SK-N-SH treated with all-trans-retinoic acid at 6 μM for 48 hours (cell line): ENCODE measurements at regions not wholly inside any gene's neighbourhood (a gene's known extent, or its start where the extent isn't known, plus 50 kb on each side); places are given as distances from the start of the nearest gene placed in this dataset.

ENCODE experiments used
- BACH2 ChIP-seq: fragments of 250-450 bp; sonication (Bioruptor Pico); IDR thresholded peaks from 2 replicates; pipeline ENCODE4 v1.9.0; 2021; ENCODE audit warnings: mild to moderate bottlenecking, borderline replicate concordance
- CREB5 ChIP-seq: fragments of 250-450 bp; sonication (Bioruptor Pico); IDR thresholded peaks from 2 replicates; pipeline ENCODE4 v1.5.1; 2020; ENCODE audit warnings: low read depth, mild to moderate bottlenecking, moderate library complexity
- ESRRG ChIP-seq: fragments of 250-450 bp; sonication (Bioruptor Pico); IDR thresholded peaks from 2 replicates; pipeline ENCODE4 v1.6.1; 2021; ENCODE audit warnings: mild to moderate bottlenecking
- GLIS3 ChIP-seq: fragments of 250-450 bp; sonication (Bioruptor Pico); IDR thresholded peaks from 2 replicates; pipeline ENCODE4 v1.5.0; 2020; ENCODE audit warnings: mild to moderate bottlenecking, moderate library complexity
- ISL1 ChIP-seq: fragments of 250-450 bp; sonication (Bioruptor Pico); IDR thresholded peaks from 2 replicates; pipeline ENCODE4 v2.1.2; 2022; ENCODE audit warnings: mild to moderate bottlenecking, moderate library complexity
- PATZ1 ChIP-seq: fragments of 250-450 bp; sonication (Bioruptor Pico); IDR thresholded peaks from 2 replicates; pipeline ENCODE4 v1.8.0; 2020; ENCODE audit warnings: mild to moderate bottlenecking, moderate library complexity, borderline replicate concordance
- PPARA ChIP-seq: fragments of 250-450 bp; sonication (Bioruptor Pico); IDR thresholded peaks from 2 replicates; pipeline ENCODE4 v1.5.0; 2020; ENCODE audit warnings: mild to moderate bottlenecking, borderline replicate concordance
- TOX ChIP-seq: fragments of 250-450 bp; sonication (Bioruptor Pico); IDR thresholded peaks from 2 replicates; pipeline ENCODE4 v1.8.0; 2021; ENCODE audit warnings: mild to moderate bottlenecking, moderate library complexity, borderline replicate concordance
- TSHZ2 ChIP-seq: fragments of 250-450 bp; sonication (Bioruptor Pico); IDR thresholded peaks from 2 replicates; pipeline ENCODE4 v1.5.0; 2020; ENCODE audit warnings: mild to moderate bottlenecking, moderate library complexity
- ZC3H10 ChIP-seq: fragments of 250-450 bp; sonication (Bioruptor Pico); IDR thresholded peaks from 2 replicates; pipeline ENCODE4 v1.5.1; 2021; ENCODE audit warnings: mild to moderate bottlenecking, moderate library complexity
- ZFP3 ChIP-seq: fragments of 250-450 bp; sonication (Bioruptor Pico); IDR thresholded peaks from 2 replicates; pipeline ENCODE4 v1.5.0; 2020; ENCODE audit warnings: mild to moderate bottlenecking, moderate library complexity
- ZFP30 ChIP-seq: fragments of 450-650 bp; formaldehyde crosslinking; IDR thresholded peaks from 2 replicates; pipeline ENCODE4 v1.5.0; 2022; ENCODE audit warnings: mild to moderate bottlenecking, moderate library complexity
- ZNF565 ChIP-seq: fragments of 450-650 bp; formaldehyde crosslinking; conservative IDR thresholded peaks from 2 replicates; pipeline ENCODE4 v1.5.0; 2020; ENCODE audit warnings: low read depth, mild to moderate bottlenecking, moderate library complexity
- ZNF70 ChIP-seq: fragments of 450-650 bp; formaldehyde crosslinking; IDR thresholded peaks from 2 replicates; pipeline ENCODE4 v1.5.0; 2020; ENCODE audit warnings: mild to moderate bottlenecking, moderate library complexity

GRCh38 chr6:121608270-121608669 is 172.8 kb downstream of the GJA1 start:
- TF ChIP-seq CREB5 (CRISPR knock-in tag) (no peak), GLIS3 (CRISPR knock-in tag) (no peak), PPARA (CRISPR knock-in tag) (no peak), ZFP3 (CRISPR knock-in tag) (no peak), ZC3H10 (CRISPR knock-in tag) (no peak), BACH2 (CRISPR knock-in tag) (no peak), ZNF70 (no peak), ISL1 (CRISPR knock-in tag) (no peak), PATZ1 (CRISPR knock-in tag) (no peak), ZFP30 (CRISPR knock-in tag) (no peak), ZNF565 (CRISPR knock-in tag) (no peak), TOX (CRISPR knock-in tag) (no peak), TSHZ2 (CRISPR knock-in tag) (no peak), ESRRG (no peak)
